CD4-positive, CD25-positive, alpha-beta regulatory T cell (primary cell): ENCODE measurements at regions not wholly inside any gene's neighbourhood (a gene's known extent, or its start where the extent isn't known, plus 50 kb on each side); places are given as distances from the start of the nearest gene placed in this dataset.

ENCODE experiments used
- ATAC-seq, 2 donors: fragments of 150-1000 bp; cut with Tn5 transposase; one replicate each; pipeline ENCODE4 v1.10.0; 2021; ENCODE audit warnings: low read depth in 2 of 2, moderate number of reproducible peaks in 2 of 2, moderate library complexity in 1 of 2
- DNase-seq, 3 donors: peaks; one replicate each; pipeline versions ENCODE4 v3.0.0 to v3.0.0-alpha.2; 2012 to 2022; ENCODE audit warnings: mixed read lengths in 1 of 3
- H3K27ac ChIP-seq: one replicate; pipeline ENCODE4 v1.7.0; 2013; ENCODE audit warnings: mild to moderate bottlenecking, low read length; ENCODE audit not compliant: insufficient read depth, poor library complexity, severe bottlenecking
- H3K27me3 ChIP-seq: one replicate; pipeline ENCODE4 v1.7.0; 2013; ENCODE audit warnings: low read length; ENCODE audit not compliant: control insufficient read depth, insufficient read depth
- H3K36me3 ChIP-seq: one replicate; pipeline ENCODE4 v1.7.0; 2013; ENCODE audit warnings: mild to moderate bottlenecking, low read length, moderate library complexity; ENCODE audit not compliant: control insufficient read depth, insufficient read depth
- H3K4me1 ChIP-seq: 2 replicates; pipeline ENCODE4 v1.7.0; 2013; ENCODE audit warnings: mild to moderate bottlenecking, low read length; ENCODE audit not compliant: insufficient read depth, control insufficient read depth, poor library complexity, severe bottlenecking
- H3K4me3 ChIP-seq: one replicate; pipeline ENCODE4 v1.7.0; 2013; ENCODE audit warnings: low read depth, mild to moderate bottlenecking, low read length, moderate library complexity
- H3K9me3 ChIP-seq, 2 experiments: 1 replicate in 1 of 2; 2 replicates in 1 of 2; pipeline ENCODE4 v1.7.0; 2013; ENCODE audit warnings: low read length in 2 of 2, mild to moderate bottlenecking in 1 of 2, moderate library complexity in 1 of 2; ENCODE audit not compliant: control insufficient read depth in 2 of 2
- H3K27ac Mint-ChIP-seq, 3 donors: one replicate each; pipeline ENCODE4 v1.8.0; 2020 to 2022; ENCODE audit warnings: mild to moderate bottlenecking in 3 of 3, mixed read lengths in 3 of 3, moderate library complexity in 2 of 3
- H3K27me3 Mint-ChIP-seq: one replicate; pipeline ENCODE4 v1.8.0; 2022; ENCODE audit warnings: mild to moderate bottlenecking, mixed read lengths
- H3K36me3 Mint-ChIP-seq: one replicate; pipeline ENCODE4 v1.8.0; 2020; ENCODE audit warnings: mixed read lengths
- H3K4me1 Mint-ChIP-seq, 4 donors: one replicate each; pipeline ENCODE4 v1.8.0; 2020 to 2022; ENCODE audit warnings: mixed read lengths in 4 of 4, mild to moderate bottlenecking in 1 of 4
- H3K4me3 Mint-ChIP-seq, 4 donors: one replicate each; pipeline ENCODE4 v1.8.0; 2020 to 2022; ENCODE audit warnings: mild to moderate bottlenecking in 4 of 4, mixed read lengths in 4 of 4, moderate library complexity in 3 of 4
- H3K9me3 Mint-ChIP-seq, 7 donors: one replicate each; pipeline ENCODE4 v1.8.0; 2020 to 2022; ENCODE audit warnings: mixed read lengths in 7 of 7, mild to moderate bottlenecking in 3 of 7, moderate library complexity in 2 of 7

DNA sequence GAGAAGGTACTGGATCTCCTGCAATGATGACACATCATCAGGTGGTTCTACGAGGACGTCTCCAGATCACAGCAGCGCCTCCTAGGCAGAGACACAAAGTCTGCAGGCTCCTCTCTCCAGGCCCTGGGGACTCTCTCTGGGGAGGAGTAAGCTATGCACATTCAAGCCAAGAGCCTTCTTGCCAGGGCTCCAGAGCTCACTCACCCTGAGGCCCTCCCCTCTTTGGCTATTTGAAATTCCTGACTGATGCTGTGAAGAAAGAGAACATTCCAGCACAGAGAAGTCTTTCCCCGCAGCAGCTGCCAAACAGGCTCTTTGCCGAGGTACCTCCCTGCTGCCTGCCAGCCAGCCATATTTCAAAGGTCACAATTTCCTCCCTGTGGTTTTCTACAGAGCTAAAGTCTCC, 204.9 kb downstream of the CSNK2A3 start:
- Mint-ChIP-seq H3K27ac (peak overlapping the region; percentile 28 to 74 (median 29)), H3K4me3 (peak overlapping the region in 3 of 4 donors; percentile 25 to 49 (median 34)), H3K36me3 (peaks cover 6% of the 10 kb centered on the region), H3K9me3 (peaks cover 0 to 3% (median 0%) of the 10 kb centered on the region in 7 donors), H3K4me1 (peaks cover 6 to 48% (median 36%) of the 10 kb centered on the region in 4 donors), H3K27me3 (peaks cover 4% of the 10 kb centered on the region)
- Histone ChIP-seq H3K36me3 (no peaks in the 10 kb centered on the region), H3K27ac (no peak overlapping the region), H3K27me3 (no peaks in the 10 kb centered on the region), H3K4me1 (peaks cover 36% of the 10 kb centered on the region), H3K9me3 (no peaks in the 10 kb centered on the region), H3K4me3 (no peak overlapping the region)
- DNase-seq = peak in 1 of 3 donors; percentile 29
- no peak for ATAC-seq

DNA sequence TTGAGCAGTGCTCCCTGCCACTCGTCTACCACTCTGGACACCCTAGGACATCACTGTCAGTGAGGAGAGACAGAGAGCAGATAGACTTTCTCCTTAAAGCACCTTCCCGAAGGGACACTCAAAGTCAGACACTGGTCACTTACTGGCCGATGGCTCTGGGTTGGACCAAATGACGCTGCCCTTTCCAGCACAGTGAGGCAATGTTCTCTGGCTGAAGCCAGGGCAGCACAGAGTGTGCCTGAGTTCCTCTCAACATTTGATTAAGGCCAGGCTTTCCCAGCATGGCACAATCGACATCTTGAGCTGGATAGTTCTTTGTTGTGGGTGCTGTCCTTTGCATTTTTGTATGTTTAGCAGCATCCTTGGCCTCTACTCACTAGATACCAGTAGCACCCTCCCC, 206.2 kb downstream of the CSNK2A3 start:
- no peaks in the 10 kb centered on the region for H3K36me3 ChIP-seq
- H3K27ac ChIP-seq = no peak overlapping the region
- ATAC-seq = no peak
- no peaks in the 10 kb centered on the region for H3K27me3 ChIP-seq
- no peaks in the 10 kb centered on the region for H3K9me3 ChIP-seq
- peaks cover 0 to 3% (median 0%) of the 10 kb centered on the region in 7 donors for H3K9me3 Mint-ChIP-seq
- no peaks in the 10 kb centered on the region for H3K27me3 Mint-ChIP-seq
- peaks cover 36% of the 10 kb centered on the region for H3K4me1 ChIP-seq
- no peaks in the 10 kb centered on the region for H3K36me3 Mint-ChIP-seq
- DNase-seq = no peak
- H3K4me3 ChIP-seq = no peak overlapping the region
- peaks cover 6 to 48% (median 35%) of the 10 kb centered on the region in 4 donors for H3K4me1 Mint-ChIP-seq
- no peak overlapping the region for H3K4me3 Mint-ChIP-seq
- H3K27ac Mint-ChIP-seq = peak overlapping the region in 1 of 3 donors; percentile 32

DNA sequence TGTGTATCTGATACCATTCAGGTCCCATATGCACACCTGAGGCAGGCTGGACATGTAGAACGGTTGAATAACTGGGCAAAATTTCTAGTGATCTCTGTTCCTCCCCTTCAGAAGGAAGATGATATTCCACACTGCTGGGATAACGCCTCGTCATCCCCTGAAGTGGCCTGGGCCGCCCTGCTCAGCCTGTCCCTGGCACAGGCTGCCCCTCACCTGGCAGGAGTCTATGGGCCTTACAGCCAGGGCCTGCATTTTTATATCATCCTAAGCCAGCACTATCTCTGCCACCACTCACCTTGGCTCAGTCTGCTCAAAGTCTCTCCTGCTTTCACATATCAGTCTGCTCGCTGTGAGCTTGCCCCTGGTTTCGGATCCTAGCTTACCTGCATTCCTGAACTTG, 209.2 kb downstream of the CSNK2A3 start:
- Histone ChIP-seq H3K9me3 (no peaks in the 10 kb centered on the region), H3K36me3 (no peaks in the 10 kb centered on the region), H3K27me3 (no peaks in the 10 kb centered on the region), H3K4me3 (no peak overlapping the region), H3K27ac (no peak overlapping the region), H3K4me1 (peaks cover 15% of the 10 kb centered on the region)
- Mint-ChIP-seq H3K4me1 (peaks cover 0 to 24% (median 13%) of the 10 kb centered on the region in 4 donors), H3K27ac (peak overlapping the region in 1 of 3 donors; percentile 55), H3K9me3 (peaks cover 0 to 3% (median 0%) of the 10 kb centered on the region in 7 donors), H3K36me3 (no peaks in the 10 kb centered on the region), H3K4me3 (no peak overlapping the region), H3K27me3 (no peaks in the 10 kb centered on the region)
- DNase-seq (no peak), ATAC-seq (no peak)

DNA sequence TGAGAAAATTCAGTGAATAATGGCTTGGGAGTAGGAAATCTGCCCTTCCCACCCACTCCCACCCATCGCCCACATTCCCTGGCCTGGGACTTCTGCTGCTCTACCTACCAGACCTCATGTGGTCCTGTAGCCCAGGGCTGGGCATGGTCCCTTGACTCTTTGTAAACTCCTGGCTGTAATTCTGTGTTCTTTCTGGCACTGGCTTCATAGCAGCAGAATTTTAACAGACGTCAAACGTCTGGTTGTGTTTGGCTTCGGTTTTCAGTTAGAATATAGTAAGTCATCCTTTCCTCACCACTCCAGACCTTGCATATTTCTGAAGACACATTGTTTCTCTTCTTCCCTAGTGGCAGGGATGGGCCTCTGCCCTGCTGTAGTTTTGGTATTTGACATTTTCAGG, 210.6 kb downstream of the CSNK2A3 start:
- Histone ChIP-seq H3K9me3 (no peaks in the 10 kb centered on the region), H3K4me1 (peaks cover 4% of the 10 kb centered on the region), H3K4me3 (no peak overlapping the region), H3K36me3 (no peaks in the 10 kb centered on the region), H3K27me3 (no peaks in the 10 kb centered on the region), H3K27ac (no peak overlapping the region)
- no peak for ATAC-seq
- Mint-ChIP-seq H3K9me3 (peaks cover 0 to 3% (median 0%) of the 10 kb centered on the region in 7 donors), H3K27ac (peak overlapping the region in 1 of 3 donors; percentile 78), H3K4me1 (peaks cover 4 to 16% (median 5%) of the 10 kb centered on the region in 4 donors), H3K36me3 (no peaks in the 10 kb centered on the region), H3K4me3 (no peak overlapping the region), H3K27me3 (no peaks in the 10 kb centered on the region)
- DNase-seq = no peak

DNA sequence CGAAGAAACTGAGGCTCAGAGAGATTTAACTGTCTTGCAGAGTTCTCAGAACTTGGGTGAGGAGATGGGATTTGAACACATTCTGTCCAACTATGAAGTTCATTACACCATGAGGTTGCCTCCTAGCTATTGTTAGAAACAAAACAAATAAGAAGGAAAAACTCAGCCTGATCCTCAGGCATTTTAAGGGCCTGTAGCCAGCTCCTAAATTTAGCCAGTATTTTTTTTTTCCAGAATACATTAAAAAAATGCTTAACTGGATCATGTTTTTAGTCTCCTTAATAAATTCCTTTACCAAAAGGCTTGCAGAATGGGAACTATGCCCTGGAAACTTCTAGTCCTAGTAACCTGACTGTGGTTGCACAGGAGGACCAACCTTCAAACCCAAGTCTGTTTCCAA, 212.0 kb downstream of the CSNK2A3 start:
- H3K4me1 Mint-ChIP-seq = peaks cover 8 to 20% (median 12%) of the 10 kb centered on the region in 4 donors
- H3K9me3 Mint-ChIP-seq = peaks cover 0 to 2% (median 0%) of the 10 kb centered on the region in 7 donors
- H3K27me3 Mint-ChIP-seq = peaks cover 4% of the 10 kb centered on the region
- DNase-seq (no peak), ATAC-seq (no peak)
- no peak overlapping the region for H3K4me3 Mint-ChIP-seq
- no peaks in the 10 kb centered on the region for H3K36me3 Mint-ChIP-seq
- Histone ChIP-seq H3K36me3 (no peaks in the 10 kb centered on the region), H3K4me3 (no peak overlapping the region), H3K27ac (no peak overlapping the region), H3K4me1 (peaks cover 8% of the 10 kb centered on the region), H3K27me3 (no peaks in the 10 kb centered on the region), H3K9me3 (no peaks in the 10 kb centered on the region)
- H3K27ac Mint-ChIP-seq = no peak overlapping the region

DNA sequence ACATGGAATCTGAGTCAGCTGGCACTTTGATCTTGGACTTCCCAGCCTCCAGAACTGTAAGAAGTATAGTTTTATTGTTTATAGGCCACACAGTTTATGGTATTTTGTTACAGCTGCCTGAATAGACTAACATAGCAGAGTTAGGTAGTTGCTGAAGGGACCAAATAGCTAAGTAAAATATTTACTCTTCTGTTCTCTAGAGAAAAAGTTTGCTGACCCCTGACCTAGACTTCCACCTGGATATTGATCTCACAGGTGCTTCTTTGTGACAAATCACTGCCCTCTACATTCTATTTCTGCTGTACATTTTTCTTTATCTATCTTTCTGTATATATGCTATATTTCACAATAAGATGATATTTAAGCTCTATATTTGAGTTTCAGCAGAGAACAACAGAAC, 212.5 kb downstream of the CSNK2A3 start:
- H3K4me3 Mint-ChIP-seq = no peak overlapping the region
- no peak overlapping the region for H3K27ac Mint-ChIP-seq
- H3K27me3 Mint-ChIP-seq = peaks cover 4% of the 10 kb centered on the region
- H3K36me3 Mint-ChIP-seq = no peaks in the 10 kb centered on the region
- no peaks in the 10 kb centered on the region for H3K36me3 ChIP-seq
- no peak overlapping the region for H3K4me3 ChIP-seq
- H3K4me1 Mint-ChIP-seq = peaks cover 8 to 21% (median 12%) of the 10 kb centered on the region in 4 donors
- no peaks in the 10 kb centered on the region for H3K9me3 ChIP-seq
- H3K4me1 ChIP-seq = peaks cover 8% of the 10 kb centered on the region
- ATAC-seq (no peak), DNase-seq (no peak)
- H3K27ac ChIP-seq = no peak overlapping the region
- no peaks in the 10 kb centered on the region for H3K27me3 ChIP-seq
- H3K9me3 Mint-ChIP-seq = no peaks in the 10 kb centered on the region

DNA sequence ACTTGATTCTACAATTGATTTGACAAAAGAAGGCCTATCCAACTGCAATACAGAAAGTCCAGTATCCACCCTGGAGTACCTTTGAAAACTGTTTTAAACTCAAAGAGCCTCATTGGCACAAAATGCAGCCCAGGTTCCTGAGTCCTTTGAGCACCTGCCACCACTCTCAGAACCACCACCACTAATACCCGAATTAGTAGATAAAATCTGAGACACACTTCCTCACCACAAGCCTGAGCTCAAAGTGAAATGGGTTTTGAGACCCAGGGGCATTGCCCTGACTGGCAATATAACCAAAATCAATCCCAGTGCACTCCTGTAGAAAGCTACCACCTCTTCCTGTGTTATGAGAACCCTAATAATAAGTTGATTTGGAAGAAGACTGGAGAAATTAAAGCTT, 215.7 kb downstream of the CSNK2A3 start:
- Histone ChIP-seq H3K27ac (no peak overlapping the region), H3K27me3 (no peaks in the 10 kb centered on the region), H3K9me3 (no peaks in the 10 kb centered on the region), H3K4me1 (peaks cover 8% of the 10 kb centered on the region), H3K36me3 (no peaks in the 10 kb centered on the region), H3K4me3 (peak overlapping the region; percentile 9)
- DNase-seq = peak in 2 of 3 donors; percentile 14 to 57
- peaks cover 13% of the 10 kb centered on the region for H3K27me3 Mint-ChIP-seq
- peaks cover 8 to 21% (median 12%) of the 10 kb centered on the region in 4 donors for H3K4me1 Mint-ChIP-seq
- peak in 1 of 2 donors; percentile 50 for ATAC-seq
- H3K4me3 Mint-ChIP-seq = peak overlapping the region in 2 of 4 donors; percentile 49 to 50
- H3K27ac Mint-ChIP-seq = peak overlapping the region; percentile 28 to 74 (median 64)
- no peaks in the 10 kb centered on the region for H3K9me3 Mint-ChIP-seq
- no peaks in the 10 kb centered on the region for H3K36me3 Mint-ChIP-seq

DNA sequence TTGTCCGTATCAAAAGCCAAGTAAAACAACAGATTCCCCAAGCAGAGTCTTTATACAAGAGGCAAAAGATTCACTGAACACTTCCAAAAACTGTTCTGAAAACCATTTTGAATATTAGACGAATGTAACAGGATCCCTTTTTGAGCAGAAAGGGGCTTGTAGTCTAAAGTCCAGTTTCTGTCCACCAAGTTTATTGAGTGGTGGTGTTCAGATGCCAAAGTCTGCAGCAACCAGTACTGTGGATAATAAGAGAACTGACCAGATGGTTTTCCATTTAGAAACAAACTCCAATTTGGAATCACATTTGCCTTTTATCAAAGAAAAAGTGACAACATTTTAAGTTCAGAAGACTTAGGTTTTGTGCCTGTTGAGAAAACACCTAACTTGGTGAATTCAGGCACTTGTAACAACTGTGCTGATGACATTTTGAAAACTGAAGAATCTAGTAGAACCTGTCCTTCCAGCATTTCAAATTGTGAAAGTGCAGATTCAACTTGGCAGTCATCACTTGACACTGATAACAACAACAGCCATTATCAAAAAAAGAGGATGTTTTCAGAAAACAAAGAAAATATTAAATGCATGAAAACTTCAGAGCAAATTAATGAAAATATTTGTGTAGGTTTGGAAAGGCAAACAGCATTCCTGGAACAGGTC, 217.1 kb downstream of the CSNK2A3 start:
- Mint-ChIP-seq H3K4me1 (peaks cover 8 to 21% (median 12%) of the 10 kb centered on the region in 4 donors), H3K27me3 (peaks cover 14% of the 10 kb centered on the region), H3K9me3 (no peaks in the 10 kb centered on the region), H3K36me3 (no peaks in the 10 kb centered on the region), H3K27ac (peak overlapping the region in 1 of 3 donors; percentile 32), H3K4me3 (no peak overlapping the region)
- H3K27me3 ChIP-seq = no peaks in the 10 kb centered on the region
- H3K27ac ChIP-seq = no peak overlapping the region
- H3K36me3 ChIP-seq = no peaks in the 10 kb centered on the region
- H3K4me3 ChIP-seq = no peak overlapping the region
- no peaks in the 10 kb centered on the region for H3K9me3 ChIP-seq
- peaks cover 8% of the 10 kb centered on the region for H3K4me1 ChIP-seq
- no peak for ATAC-seq
- no peak for DNase-seq
